ENCODE measurements at regions not wholly inside any gene's neighbourhood (a gene's known extent, or its start where the extent isn't known, plus 50 kb on each side); places are given as distances from the start of the nearest gene placed in this dataset.
A peak's percentile ranks its signal among the peaks of the same experiment; 100 is the strongest.
"Not testable (repeated sequence)": the region's sequence is repeated elsewhere in the genome, so short reads cannot be mapped to it uniquely, and the experiment has no call there.

- no peak for DNase-seq (ENCODE audit: low read depth, low spot score)
- H3K4me1 Mint-ChIP-seq = no peaks in the 10 kb centered on the region
- H3K27ac Mint-ChIP-seq (ENCODE audit: unreplicated experiment) = no peak overlapping the region
- peaks cover 3% of the 10 kb centered on the region for H3K9me3 Mint-ChIP-seq
- H3K27me3 Mint-ChIP-seq (ENCODE audit: low read depth) = no peaks in the 10 kb centered on the region
- H3K36me3 Mint-ChIP-seq (ENCODE audit: low read depth) = peaks cover 6% of the 10 kb centered on the region
- no peak overlapping the region for H3K4me3 Mint-ChIP-seq
- TF ChIP-seq, protein P1, sequence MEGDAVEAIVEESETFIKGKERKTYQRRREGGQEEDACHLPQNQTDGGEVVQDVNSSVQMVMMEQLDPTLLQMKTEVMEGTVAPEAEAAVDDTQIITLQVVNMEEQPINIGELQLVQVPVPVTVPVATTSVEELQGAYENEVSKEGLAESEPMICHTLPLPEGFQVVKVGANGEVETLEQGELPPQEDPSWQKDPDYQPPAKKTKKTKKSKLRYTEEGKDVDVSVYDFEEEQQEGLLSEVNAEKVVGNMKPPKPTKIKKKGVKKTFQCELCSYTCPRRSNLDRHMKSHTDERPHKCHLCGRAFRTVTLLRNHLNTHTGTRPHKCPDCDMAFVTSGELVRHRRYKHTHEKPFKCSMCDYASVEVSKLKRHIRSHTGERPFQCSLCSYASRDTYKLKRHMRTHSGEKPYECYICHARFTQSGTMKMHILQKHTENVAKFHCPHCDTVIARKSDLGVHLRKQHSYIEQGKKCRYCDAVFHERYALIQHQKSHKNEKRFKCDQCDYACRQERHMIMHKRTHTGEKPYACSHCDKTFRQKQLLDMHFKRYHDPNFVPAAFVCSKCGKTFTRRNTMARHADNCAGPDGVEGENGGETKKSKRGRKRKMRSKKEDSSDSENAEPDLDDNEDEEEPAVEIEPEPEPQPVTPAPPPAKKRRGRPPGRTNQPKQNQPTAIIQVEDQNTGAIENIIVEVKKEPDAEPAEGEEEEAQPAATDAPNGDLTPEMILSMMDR (conservative IDR thresholded peaks at IDR 0.05) = no peak
These were observed 117.3 kb upstream of the PZP start for GRCh38 chr12:9325471-9325870.

- H3K27me3 Mint-ChIP-seq (ENCODE audit: low read depth) = no peaks in the 10 kb centered on the region
- no peak overlapping the region for H3K4me3 Mint-ChIP-seq
- peaks cover 3% of the 10 kb centered on the region for H3K4me1 Mint-ChIP-seq
- DNase-seq (ENCODE audit: low read depth, low spot score) = no peak
- peaks cover 6% of the 10 kb centered on the region for H3K36me3 Mint-ChIP-seq (ENCODE audit: low read depth)
- peaks cover 3% of the 10 kb centered on the region for H3K9me3 Mint-ChIP-seq
- H3K27ac Mint-ChIP-seq (ENCODE audit: unreplicated experiment) = no peak overlapping the region
- TF ChIP-seq, protein P1 (conservative IDR thresholded peaks at IDR 0.05) = no peak
These were observed 116.6 kb upstream of the PZP start for GRCh38 chr12:9324782-9325181.

GRCh38 chr12:9323144-9323681 lies 115.0 kb upstream of the PZP start:
- H3K4me3 Mint-ChIP-seq = no peak overlapping the region
- TF ChIP-seq, protein P1 (conservative IDR thresholded peaks at IDR 0.05) = no peak
- H3K27me3 Mint-ChIP-seq (ENCODE audit: low read depth) = no peaks in the 10 kb centered on the region
- H3K9me3 Mint-ChIP-seq = peaks cover 2% of the 10 kb centered on the region
- peaks cover 8% of the 10 kb centered on the region for H3K4me1 Mint-ChIP-seq
- no peak for DNase-seq (ENCODE audit: low read depth, low spot score)
- H3K36me3 Mint-ChIP-seq (ENCODE audit: low read depth) = peaks cover 4% of the 10 kb centered on the region
- H3K27ac Mint-ChIP-seq (ENCODE audit: unreplicated experiment) = peak overlapping the region; percentile 54

DNA sequence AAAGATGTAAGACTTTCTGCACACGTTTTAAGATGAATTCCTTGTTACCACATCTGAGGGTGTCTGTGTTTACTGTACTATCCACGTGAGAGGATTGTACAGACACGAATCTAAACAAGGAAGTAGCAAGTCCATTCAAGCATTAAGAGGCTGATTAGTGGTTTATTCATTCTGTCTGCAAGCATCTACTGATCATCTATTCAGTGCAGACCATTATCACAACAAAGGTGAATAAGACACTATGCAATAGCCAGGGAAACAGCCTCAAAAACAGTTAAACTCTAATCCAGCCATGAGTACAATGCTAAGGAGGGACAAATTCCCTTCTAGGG lies 111.6 kb upstream of the PZP start:
- Mint-ChIP-seq H3K27ac (ENCODE audit: unreplicated experiment) (no peak overlapping the region), H3K36me3 (ENCODE audit: low read depth) (no peaks in the 10 kb centered on the region), H3K4me3 (no peak overlapping the region), H3K4me1 (peaks cover 8% of the 10 kb centered on the region), H3K9me3 (no peaks in the 10 kb centered on the region), H3K27me3 (ENCODE audit: low read depth) (no peaks in the 10 kb centered on the region)
- DNase-seq (ENCODE audit: low read depth, low spot score) = no peak
- TF ChIP-seq, protein P1 (conservative IDR thresholded peaks at IDR 0.05) = no peak

DNA sequence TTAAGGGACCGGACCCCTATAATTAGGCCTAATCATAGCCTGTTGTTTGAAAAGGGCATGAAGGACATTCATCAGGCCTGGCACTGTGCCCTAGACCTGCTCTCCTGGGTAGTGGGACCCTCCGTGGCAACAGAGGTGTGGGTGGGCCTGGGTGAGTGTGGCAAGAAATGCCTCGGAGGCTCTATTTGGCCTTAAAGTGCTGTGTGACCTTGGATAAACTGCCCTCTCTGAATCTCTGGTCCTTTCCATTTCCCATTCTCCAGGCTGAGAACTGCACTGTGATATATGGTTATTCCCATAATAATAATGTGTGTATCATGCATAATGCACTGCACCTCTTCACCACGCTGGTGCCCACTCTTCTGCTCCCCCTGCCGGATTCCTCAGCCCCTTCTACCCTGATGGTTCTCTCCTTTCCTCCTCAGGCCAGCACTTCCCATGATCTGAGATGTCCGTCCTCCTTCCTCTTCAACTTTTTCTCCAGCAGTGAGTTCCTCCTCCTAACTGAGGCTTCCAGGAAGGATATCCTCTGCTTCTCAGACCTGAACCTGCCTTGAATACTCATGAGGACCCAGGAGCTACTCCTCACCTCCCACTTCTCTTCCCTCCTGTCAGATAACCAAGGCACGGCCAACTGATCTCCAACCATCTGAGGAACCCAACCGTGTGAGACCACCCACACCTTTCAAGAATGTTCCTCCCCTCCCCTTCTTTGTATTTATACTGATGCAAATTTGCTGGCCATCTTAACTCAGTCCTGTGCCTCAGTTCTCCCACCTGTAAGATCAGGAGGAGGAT lies 111.0 kb upstream of the PZP start:
- H3K27ac Mint-ChIP-seq (ENCODE audit: unreplicated experiment) = no peak overlapping the region
- H3K36me3 Mint-ChIP-seq (ENCODE audit: low read depth) = no peaks in the 10 kb centered on the region
- H3K9me3 Mint-ChIP-seq = no peaks in the 10 kb centered on the region

DNA sequence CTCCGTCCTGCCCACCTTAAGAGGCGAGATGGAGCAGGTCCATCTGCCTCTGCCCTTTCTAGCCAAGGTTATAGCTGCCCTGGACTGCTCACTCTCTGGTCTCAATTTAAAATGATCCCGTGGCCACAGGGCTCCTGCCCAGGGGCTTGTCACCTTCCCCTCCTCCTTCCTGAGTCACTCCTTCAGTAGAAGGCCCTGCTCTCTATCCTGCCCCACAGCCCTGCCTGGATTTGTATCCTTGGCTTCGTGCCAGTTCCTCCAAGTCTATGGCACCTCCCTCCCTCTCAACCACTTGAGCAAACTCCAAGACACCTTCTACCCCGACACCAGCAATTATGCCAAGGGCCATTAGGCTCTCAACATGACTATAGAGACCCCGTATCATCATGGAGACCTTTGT lies 105.3 kb upstream of the PZP start:
- H3K4me1 Mint-ChIP-seq; H3K9me3 Mint-ChIP-seq; H3K4me3 Mint-ChIP-seq; H3K27ac Mint-ChIP-seq (ENCODE audit: unreplicated experiment); H3K36me3 Mint-ChIP-seq (ENCODE audit: low read depth); DNase-seq (ENCODE audit: low read depth, low spot score); H3K27me3 Mint-ChIP-seq (ENCODE audit: low read depth): not testable (repeated sequence)

More for the DNA sequence above, 111.0 kb upstream of the PZP start:
- DNase-seq (ENCODE audit: low read depth, low spot score) = no peak
- Mint-ChIP-seq H3K27me3 (ENCODE audit: low read depth) (no peaks in the 10 kb centered on the region), H3K4me1 (peaks cover 8% of the 10 kb centered on the region), H3K4me3 (no peak overlapping the region)
- TF ChIP-seq, protein P1 (conservative IDR thresholded peaks at IDR 0.05) = no peak

DNA sequence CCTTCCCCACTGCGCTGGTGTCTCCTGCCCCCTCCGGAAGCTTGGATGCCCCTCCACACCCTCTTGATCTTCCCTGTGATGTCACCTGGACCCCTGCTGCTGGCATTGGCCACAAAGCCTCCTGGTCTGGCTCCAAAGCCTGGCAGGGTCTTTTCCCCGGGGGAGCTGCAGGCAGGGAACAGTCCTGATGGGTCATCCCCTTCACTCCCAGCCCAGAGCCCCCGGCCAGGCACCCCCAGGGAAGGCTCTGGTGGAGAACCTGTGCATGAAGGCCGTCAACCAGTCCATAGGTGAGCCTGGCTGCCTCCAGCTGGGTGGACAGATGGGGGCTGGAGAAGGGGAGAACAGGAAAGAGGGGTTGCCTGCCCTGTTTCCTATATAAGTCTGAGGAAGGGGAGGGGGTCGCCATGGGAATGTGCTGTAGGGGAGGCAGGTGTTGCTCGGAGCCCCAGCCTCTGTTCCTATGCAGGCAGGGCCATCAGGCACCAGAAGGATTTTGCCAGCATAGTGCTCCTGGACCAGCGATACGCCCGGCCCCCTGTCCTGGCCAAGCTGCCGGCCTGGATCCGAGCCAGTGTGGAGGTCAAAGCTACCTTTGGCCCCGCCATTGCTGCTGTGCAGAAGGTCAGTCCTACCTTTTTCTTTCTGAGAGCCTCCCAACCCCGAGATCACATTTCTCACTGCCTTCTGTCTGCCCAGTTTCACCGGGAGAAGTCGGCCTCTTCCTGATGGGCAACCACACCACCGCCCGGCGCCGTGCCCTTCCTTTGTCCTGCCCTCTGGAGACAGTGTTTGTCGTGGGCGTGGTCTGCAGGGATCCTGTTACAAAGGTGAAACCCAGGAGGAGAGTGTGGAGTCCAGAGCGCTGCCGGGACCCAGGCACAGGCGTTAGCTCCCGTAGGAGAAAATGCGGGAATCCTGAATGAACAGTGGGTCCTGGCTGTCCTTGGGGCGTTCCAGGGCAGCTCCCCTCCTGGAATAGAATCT lies 104.5 kb upstream of the PZP start:
- H3K27ac Mint-ChIP-seq (ENCODE audit: unreplicated experiment); DNase-seq (ENCODE audit: low read depth, low spot score); H3K4me1 Mint-ChIP-seq; H3K4me3 Mint-ChIP-seq; H3K27me3 Mint-ChIP-seq (ENCODE audit: low read depth); H3K9me3 Mint-ChIP-seq; H3K36me3 Mint-ChIP-seq (ENCODE audit: low read depth): not testable (repeated sequence)

- H3K4me3 Mint-ChIP-seq; H3K27ac Mint-ChIP-seq (ENCODE audit: unreplicated experiment); H3K36me3 Mint-ChIP-seq (ENCODE audit: low read depth); H3K4me1 Mint-ChIP-seq; H3K27me3 Mint-ChIP-seq (ENCODE audit: low read depth); DNase-seq (ENCODE audit: low read depth, low spot score); H3K9me3 Mint-ChIP-seq: not testable (repeated sequence)
These were observed 103.3 kb upstream of the PZP start for GRCh38 chr12:9311454-9311853.

Measured in neural crest cell (in vitro differentiated cells).